ENCODE measurements at regions not wholly inside any gene's neighbourhood (a gene's known extent, or its start where the extent isn't known, plus 50 kb on each side); places are given as distances from the start of the nearest gene placed in this dataset.

- H3K36me3 ChIP-seq (ENCODE audit: control insufficient read depth in 2 of 2, extremely low read depth in 1 of 2, insufficient read depth in 2 of 2, low read length in 2 of 2), result no peaks in the 10 kb centered on the region
- H3K79me2 ChIP-seq (ENCODE audit: control insufficient read depth, insufficient read depth, low read length), result no peaks in the 10 kb centered on the region
- H3K9me3 ChIP-seq (ENCODE audit: control insufficient read depth, low read depth, low read length), result no peaks in the 10 kb centered on the region
- TF ChIP-seq EZH2 (IDR thresholded peaks at IDR 0.05; ENCODE audit: low read length), result no peak
- TF ChIP-seq, protein P1, sequence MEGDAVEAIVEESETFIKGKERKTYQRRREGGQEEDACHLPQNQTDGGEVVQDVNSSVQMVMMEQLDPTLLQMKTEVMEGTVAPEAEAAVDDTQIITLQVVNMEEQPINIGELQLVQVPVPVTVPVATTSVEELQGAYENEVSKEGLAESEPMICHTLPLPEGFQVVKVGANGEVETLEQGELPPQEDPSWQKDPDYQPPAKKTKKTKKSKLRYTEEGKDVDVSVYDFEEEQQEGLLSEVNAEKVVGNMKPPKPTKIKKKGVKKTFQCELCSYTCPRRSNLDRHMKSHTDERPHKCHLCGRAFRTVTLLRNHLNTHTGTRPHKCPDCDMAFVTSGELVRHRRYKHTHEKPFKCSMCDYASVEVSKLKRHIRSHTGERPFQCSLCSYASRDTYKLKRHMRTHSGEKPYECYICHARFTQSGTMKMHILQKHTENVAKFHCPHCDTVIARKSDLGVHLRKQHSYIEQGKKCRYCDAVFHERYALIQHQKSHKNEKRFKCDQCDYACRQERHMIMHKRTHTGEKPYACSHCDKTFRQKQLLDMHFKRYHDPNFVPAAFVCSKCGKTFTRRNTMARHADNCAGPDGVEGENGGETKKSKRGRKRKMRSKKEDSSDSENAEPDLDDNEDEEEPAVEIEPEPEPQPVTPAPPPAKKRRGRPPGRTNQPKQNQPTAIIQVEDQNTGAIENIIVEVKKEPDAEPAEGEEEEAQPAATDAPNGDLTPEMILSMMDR (optimal IDR thresholded peaks at IDR 0.05 in 1 of 3, IDR thresholded peaks at IDR 0.05 in 1 of 3, conservative IDR thresholded peaks at IDR 0.05 in 1 of 3; ENCODE audit: extremely low read depth in 1 of 3, insufficient read depth in 2 of 3, low read length in 3 of 3), result no peak
- H3K4me3 ChIP-seq (ENCODE audit: control insufficient read depth in 2 of 3, extremely low read depth in 1 of 3, insufficient read depth in 2 of 3, low read depth in 1 of 3, low read length in 3 of 3), result no peak overlapping the region
- H3K4me2 ChIP-seq (ENCODE audit: control insufficient read depth, extremely low read depth, insufficient read depth, low read depth, low read length), result no peak overlapping the region
- no peaks in the 10 kb centered on the region for H3K9me1 ChIP-seq (ENCODE audit: control insufficient read depth, extremely low read depth, insufficient read depth, low read length)
- DNase-seq (ENCODE audit: low read depth, low spot score) (no peak), FAIRE-seq (no peak)
- H3K9ac ChIP-seq (ENCODE audit: control insufficient read depth, extremely low read depth, insufficient read depth, low read length), result no peak overlapping the region
- H3K27ac ChIP-seq (ENCODE audit: control insufficient read depth, insufficient read depth, low read length), result no peak overlapping the region
- no peaks in the 10 kb centered on the region for H3K4me1 ChIP-seq (ENCODE audit: control insufficient read depth, extremely low read depth, insufficient read depth, low read length)
- H2AFZ ChIP-seq (ENCODE audit: control insufficient read depth, low read length), result no peak overlapping the region
- dilution Hi-C loops (cut with MboI; ENCODE audit: extremely low pct_ligation_motif_present, low sequenced_read_pairs), result no loop called here
- H3K27me3 ChIP-seq (ENCODE audit: control insufficient read depth, extremely low read depth, insufficient read depth, low read length), result no peaks in the 10 kb centered on the region
- H4K20me1 ChIP-seq (ENCODE audit: control insufficient read depth, extremely low read depth, insufficient read depth, low read length), result no peaks in the 10 kb centered on the region
These were observed 1260.3 kb downstream of the EPHA7 start for GRCh38 chr6:92159046-92159445.

GRCh38 chr6:92150553-92150952, 1268.8 kb downstream of the EPHA7 start:
- TF ChIP-seq, protein P1 (optimal IDR thresholded peaks at IDR 0.05 in 1 of 3, IDR thresholded peaks at IDR 0.05 in 1 of 3, conservative IDR thresholded peaks at IDR 0.05 in 1 of 3; ENCODE audit: extremely low read depth in 1 of 3, insufficient read depth in 2 of 3, low read length in 3 of 3), result no peak
- no peak for TF ChIP-seq EZH2 (IDR thresholded peaks at IDR 0.05; ENCODE audit: low read length)
- no peak for DNase-seq (ENCODE audit: low read depth, low spot score)
- H3K4me3 ChIP-seq (ENCODE audit: control insufficient read depth in 2 of 3, extremely low read depth in 1 of 3, insufficient read depth in 2 of 3, low read depth in 1 of 3, low read length in 3 of 3), result no peak overlapping the region
- no peaks in the 10 kb centered on the region for H3K9me1 ChIP-seq (ENCODE audit: control insufficient read depth, extremely low read depth, insufficient read depth, low read length)
- no peak overlapping the region for H2AFZ ChIP-seq (ENCODE audit: control insufficient read depth, low read length)
- no peak overlapping the region for H3K4me2 ChIP-seq (ENCODE audit: control insufficient read depth, extremely low read depth, insufficient read depth, low read depth, low read length)
- H4K20me1 ChIP-seq (ENCODE audit: control insufficient read depth, extremely low read depth, insufficient read depth, low read length), result no peaks in the 10 kb centered on the region
- no peaks in the 10 kb centered on the region for H3K9me3 ChIP-seq (ENCODE audit: control insufficient read depth, low read depth, low read length)
- H3K79me2 ChIP-seq (ENCODE audit: control insufficient read depth, insufficient read depth, low read length), result no peaks in the 10 kb centered on the region
- H3K36me3 ChIP-seq (ENCODE audit: control insufficient read depth in 2 of 2, extremely low read depth in 1 of 2, insufficient read depth in 2 of 2, low read length in 2 of 2), result no peaks in the 10 kb centered on the region
- dilution Hi-C loops (cut with MboI; ENCODE audit: extremely low pct_ligation_motif_present, low sequenced_read_pairs), result no loop called here
- H3K27ac ChIP-seq (ENCODE audit: control insufficient read depth, insufficient read depth, low read length), result no peak overlapping the region
- no peak overlapping the region for H3K9ac ChIP-seq (ENCODE audit: control insufficient read depth, extremely low read depth, insufficient read depth, low read length)
- H3K27me3 ChIP-seq (ENCODE audit: control insufficient read depth, extremely low read depth, insufficient read depth, low read length), result no peaks in the 10 kb centered on the region
- no peaks in the 10 kb centered on the region for H3K4me1 ChIP-seq (ENCODE audit: control insufficient read depth, extremely low read depth, insufficient read depth, low read length)
- FAIRE-seq, result no peak

All from keratinocyte (primary cell).